GM19467 (cell line): ENCODE measurements at regions not wholly inside any gene's neighbourhood (a gene's known extent, or its start where the extent isn't known, plus 50 kb on each side); places are given as distances from the start of the nearest gene placed in this dataset.
"Not testable (repeated sequence)": the region's sequence is repeated elsewhere in the genome, so short reads cannot be mapped to it uniquely, and the experiment has no call there.

Experiments
- ATAC-seq: cut with Tn5 transposase; IDR thresholded peaks from one replicate; pipeline ENCODE4 v1.9.1; 2021; ENCODE audit warnings: mild to moderate bottlenecking, moderate library complexity; ENCODE audit not compliant: unreplicated experiment

DNA sequence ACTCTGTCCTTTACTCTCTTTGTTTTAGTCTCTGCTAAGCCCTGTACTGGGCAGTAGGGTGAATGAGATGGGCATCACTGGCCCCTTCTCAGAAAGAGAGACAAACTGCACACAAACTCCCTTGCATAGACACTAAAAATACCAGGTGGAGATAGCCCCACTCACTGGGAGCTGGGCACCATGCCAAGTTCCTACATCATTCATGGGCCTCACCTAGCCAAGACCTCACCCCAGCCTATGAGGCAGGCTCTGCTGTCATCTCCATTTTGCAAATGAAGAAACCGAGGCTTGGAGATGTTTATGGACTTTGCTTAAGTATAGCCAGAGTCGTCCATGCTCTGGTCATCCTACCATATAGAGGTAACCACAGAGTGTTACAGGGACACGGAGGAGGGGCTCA is 499.8 kb upstream of the CDH11 start:
- ATAC-seq, result no peak

DNA sequence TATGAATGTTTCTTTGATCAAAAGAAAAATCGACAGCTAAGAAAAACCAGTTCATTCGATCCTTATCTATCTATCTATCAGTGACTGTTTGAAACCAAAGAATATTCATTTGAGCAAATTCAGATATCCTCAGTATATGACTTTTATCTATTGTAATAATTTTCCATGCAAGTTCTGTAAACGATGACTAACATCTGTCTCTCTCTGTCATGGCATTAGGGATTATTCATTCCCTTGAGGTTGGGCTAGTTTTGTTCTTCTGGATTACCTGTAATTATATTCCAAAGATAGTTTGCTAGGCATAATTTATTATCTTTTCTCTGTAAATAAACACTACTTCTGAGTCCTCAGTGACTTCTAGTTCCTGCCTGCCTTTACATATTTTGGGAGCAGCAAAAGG is 497.7 kb upstream of the CDH11 start:
- ATAC-seq, result no peak

DNA sequence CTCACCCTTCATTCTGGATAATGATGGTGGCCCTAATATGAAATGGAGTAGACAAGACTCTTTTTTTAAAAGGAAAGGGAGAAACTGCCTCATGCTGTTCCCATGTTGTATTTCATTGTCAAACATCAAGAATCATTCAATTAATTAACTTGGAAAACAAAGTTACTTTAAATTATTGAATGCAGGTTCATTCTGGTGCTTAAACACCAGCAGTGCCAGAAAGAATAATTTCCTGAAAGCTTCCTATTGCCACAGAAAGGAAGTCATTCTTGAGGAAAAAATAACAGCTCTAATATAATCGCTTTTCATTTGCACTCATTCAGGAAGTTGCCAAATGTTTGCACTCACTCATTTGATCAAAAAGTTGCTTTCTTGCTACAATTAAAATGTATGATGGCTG is 497.1 kb upstream of the CDH11 start:
- ATAC-seq, result no peak

DNA sequence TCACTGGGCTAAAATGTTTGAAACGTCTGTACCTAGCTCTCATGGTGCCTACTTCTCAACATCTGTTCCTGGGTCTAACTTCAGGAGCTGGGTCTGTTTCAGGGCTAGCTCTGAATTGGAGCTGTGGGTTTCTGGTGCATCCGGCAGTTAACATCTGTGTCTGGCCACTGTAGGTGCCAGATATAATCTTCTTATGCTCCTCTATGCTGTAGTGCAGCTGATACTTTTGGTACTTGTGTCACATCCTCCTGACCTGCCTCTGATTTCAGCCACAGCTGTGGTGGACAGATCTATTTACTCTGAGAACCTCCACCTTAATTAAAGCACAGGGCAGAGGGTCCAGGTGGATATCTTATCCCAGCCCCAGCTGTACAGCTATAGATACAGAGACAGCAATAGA is 496.5 kb upstream of the CDH11 start:
- ATAC-seq, result no peak

DNA sequence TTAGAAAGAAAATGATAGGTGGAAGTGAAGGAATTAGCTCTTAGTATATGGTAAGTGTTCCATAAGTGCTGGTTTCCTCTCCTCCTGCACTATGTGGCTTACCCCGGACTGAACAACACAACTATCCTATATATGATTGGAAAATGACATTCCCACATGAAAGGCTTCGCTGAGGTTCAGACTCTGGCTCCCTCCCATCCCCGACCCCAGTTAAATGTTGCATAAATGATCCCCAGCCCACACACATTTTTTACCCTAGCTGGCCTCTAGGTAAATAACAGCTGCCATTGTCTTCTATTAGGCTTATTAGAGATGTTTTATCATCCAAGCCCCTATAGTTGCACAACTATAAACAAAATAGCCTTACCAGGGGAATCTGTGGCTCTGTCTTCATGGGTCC is 495.6 kb upstream of the CDH11 start:
- no peak for ATAC-seq

DNA sequence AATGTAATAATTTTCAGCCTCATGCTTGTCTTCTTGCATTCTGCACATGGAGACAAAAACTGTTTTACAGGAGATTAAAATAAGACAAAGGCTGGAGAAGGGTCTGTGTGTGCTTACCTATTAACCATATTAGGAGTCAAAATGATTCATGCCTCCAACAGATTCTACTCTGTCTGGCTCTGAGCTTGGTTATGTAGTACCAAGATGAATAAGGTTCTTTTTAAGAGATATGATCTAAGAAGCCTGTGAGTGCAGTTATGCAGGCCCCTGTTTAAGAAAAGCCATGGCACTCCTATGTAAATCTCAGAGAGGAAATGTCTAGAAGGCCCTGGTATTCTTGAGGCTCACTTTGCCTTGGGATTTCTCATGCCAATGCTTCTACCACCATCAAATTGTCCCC is 486.6 kb upstream of the CDH11 start:
- no peak for ATAC-seq

DNA sequence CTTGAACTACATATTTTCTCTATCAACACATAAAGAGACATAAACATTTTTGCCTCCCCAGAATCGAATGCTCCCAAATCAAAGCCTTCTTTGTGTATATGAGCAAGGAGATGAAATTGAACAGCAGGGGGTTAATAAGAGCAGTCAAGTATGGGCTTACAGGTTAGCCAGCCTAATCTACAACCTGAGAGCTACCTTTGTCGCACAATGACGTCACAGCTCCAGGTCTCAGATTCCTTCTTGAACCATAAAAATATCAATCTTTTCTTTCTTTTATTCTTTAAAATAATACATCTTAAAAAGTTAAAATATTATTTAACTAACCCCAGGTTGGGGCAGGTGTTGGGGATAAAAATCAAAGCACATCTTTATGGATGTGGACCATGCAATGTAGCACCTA is 482.9 kb upstream of the CDH11 start:
- no peak for ATAC-seq

DNA sequence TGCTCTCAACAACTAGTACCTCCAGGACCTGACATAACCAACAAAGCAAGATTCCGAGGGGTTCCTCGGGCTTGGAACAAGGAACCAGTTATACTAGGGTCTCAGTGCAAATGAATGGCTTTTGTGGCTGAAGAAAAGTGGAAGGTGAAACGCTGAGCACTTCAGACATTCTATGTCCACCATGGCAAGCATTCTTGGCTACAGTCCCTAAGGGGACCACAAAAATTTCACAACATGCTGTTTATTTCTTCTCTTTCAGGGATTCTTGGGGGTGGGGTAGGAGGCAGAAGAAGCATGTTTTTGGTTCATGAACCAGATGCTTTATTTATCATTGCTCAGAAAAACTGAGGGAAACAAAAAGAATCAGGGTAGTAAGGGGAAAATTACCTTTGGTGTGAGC is 479.9 kb upstream of the CDH11 start:
- no peak for ATAC-seq

DNA sequence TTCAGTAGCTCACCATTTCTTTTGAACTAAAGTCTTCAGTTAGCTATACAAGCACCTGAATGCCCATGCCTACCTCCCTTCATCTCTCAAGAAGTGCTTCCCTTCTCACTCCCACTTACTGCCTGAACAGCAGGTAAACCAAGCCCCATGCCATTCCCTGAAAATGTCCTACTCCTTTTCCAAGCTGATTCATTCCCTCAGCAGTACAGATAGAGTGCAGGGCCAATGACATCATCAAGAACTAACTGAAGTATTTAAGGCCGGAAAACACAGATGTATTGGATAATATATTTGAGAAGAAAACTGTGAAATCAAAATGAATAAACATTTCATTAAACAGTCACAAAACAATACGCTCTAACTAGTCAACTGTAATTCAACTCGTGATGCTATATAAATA is 478.8 kb upstream of the CDH11 start:
- ATAC-seq, result no peak

DNA sequence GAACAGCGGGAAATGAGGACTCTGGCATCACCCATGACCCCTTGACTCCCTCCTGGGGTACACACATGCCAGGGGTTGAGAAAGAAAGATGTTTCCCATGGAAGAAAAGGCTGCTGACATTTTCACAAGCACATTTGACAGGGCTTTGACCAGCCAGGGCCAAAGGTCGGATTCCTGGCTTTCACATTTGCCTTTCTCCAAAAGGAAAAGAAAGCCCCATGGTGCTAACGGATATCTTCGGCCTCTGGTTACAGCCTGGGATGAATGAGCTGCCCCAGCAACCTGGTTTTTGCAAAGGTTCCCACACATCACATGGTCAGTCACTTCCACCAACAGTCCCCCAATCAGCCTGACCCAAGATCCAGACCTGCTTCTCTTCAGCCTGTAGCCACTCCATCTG is 478.2 kb upstream of the CDH11 start:
- no peak for ATAC-seq

DNA sequence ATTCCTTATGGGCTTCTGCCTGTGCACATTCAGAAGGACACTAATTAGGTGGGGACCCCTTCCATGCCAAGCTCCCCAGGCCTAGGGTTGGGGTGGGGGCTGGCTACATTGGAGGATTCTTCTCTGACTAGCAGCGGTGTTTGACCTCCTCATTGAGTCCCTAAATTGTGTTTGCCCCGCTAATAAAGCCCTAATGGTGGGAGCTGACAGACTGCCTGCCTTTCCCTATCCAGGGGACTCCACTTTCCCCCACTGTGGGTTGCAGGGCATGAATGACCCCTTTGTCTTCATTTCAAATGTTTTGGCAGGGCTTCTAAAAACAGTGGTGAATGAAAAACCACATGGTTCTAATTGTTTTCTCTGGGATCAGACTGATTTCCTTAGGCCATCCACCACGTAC is 476.8 kb upstream of the CDH11 start:
- no peak for ATAC-seq

DNA sequence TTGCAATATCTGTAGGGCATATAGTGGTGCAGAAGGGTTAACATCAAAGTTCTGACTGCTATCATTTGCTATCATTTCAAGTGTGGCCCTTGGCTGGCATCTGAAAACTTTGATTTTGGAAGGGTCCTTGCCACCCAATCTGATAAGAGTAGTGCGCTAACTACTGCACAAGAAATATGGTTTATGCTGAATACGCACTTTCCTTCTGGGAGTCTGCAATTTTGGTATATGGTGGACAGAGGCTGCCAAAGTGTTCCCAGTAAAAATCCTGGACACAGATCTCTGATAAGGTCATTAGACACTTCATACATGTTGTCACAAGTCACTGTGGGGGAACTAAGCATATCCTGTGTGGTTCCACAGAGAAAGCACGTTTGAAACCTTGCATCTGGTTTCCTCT is 461.6 kb upstream of the CDH11 start:
- no peak for ATAC-seq

DNA sequence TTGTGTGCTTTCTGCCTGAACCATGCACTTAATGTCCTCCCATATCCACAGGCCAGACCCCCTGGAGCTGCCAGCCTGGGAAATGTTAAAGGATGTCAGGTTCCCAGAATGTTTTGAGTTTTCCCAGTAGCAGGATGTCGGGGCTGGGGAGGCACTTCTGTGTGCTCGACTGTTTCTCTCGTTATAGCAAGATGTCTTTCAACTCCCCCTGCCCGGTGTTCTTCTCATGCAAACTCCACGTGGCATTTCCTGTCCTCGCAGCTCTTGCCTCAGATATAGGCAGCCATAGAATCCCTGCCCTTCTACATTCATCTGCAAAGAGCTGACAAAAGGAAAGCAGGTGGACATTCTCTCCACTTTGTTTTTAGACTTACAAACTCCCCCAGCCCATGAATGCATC is 457.2 kb upstream of the CDH11 start:
- ATAC-seq, result no peak

DNA sequence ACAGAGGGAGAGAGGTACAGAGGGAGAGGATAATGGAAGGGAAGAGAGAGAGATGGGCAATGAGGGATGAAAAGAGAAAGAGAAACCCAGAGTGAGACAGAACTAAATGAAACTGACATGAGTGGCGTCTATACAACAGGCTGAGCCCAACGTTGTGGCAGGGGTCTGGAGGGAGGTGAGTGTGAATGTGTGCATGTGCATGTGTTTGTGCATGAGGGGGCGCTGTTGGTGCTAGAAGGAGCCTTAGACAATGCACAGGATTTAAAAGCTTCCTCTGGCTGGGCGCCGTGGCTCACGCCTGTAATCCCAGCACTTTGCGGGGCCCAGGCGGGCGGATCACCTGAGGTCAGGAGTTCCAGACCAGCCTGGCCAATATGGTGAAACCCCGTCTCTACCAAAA is 454.8 kb upstream of the CDH11 start:
- ATAC-seq, result no peak

DNA sequence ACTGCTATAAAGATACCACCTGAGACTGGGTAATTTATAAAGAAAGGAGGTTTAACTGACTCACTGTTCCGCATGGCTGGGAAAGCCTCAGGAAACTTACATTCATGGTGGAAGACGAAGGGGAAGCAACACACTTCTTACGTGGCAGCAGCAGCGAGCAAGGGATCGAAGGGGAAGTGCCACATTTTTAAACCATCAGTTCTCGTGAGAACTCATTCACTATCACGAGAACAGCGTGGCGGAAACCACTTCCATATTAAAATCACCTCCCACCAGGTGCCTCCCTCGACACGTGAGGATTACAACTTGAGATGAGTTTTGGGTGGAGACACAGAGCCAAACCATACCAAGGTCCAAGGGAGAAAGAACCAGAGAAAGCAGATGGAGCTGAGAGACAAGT is 454.3 kb upstream of the CDH11 start:
- no peak for ATAC-seq

DNA sequence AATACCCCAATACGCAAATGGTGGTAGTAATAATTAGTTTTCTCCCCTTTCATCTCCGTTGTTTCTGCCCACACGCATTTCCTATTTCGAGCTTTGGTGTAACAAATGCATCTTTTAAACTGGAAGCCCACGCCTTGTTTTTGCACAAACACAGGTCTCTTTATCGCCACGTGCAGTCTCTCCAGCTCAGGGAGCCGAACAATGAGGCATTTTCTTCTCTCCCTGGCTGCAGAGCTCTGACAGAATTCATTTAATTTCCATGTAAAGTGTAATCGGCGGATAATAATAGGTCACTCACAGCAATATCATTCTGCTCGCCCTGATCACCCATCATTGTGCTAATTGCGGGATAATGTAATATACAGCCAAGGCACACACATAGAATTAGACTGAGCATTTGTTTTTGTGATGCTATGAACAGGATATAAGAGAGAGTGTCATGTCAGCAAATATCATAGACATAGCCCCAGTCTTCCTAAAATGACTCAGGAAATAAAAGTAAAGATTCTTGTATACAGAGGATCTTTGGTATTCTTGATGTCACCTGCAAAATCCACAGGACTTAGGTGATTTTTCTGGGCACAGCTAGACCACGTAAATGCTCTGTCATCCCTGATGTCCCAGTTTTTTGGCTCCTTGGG is 452.6 kb upstream of the CDH11 start:
- no peak for ATAC-seq

DNA sequence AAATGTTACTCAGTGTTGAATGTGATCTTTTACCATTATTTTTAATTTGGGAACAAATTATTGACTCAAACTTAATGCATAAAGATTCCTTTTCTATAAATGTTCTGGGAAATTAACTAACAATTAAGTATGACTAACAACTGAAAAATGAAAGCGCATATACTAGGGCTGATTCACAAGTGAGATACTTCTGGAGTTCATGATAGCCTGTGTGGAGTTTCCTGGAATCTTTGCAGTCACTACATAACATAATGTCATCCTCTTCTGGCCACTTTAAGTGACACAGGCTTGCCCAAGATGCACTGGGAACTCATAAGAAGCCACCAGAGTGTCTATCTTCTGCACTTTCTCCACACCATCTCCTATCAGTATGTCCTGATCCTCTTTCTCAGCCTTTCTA is 450.3 kb upstream of the CDH11 start:
- no peak for ATAC-seq

DNA sequence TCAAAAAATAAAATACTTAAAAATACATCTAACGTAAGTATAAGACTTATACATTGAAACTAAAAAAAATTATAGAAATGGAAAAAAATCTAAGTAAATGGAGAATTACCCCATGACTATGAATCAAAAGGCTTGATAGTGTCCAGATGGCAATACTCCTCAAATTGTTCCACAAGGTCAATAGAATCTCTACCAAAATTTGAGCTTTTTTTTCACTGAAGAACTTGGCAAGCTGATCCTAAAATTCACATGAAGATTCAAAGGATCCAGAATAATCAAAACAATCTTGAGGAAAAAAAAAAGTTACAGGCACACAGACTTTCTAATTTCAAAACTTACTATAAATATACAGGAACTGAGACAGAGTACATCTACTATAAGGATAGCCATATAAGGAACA is 448.4 kb upstream of the CDH11 start:
- no peak for ATAC-seq

DNA sequence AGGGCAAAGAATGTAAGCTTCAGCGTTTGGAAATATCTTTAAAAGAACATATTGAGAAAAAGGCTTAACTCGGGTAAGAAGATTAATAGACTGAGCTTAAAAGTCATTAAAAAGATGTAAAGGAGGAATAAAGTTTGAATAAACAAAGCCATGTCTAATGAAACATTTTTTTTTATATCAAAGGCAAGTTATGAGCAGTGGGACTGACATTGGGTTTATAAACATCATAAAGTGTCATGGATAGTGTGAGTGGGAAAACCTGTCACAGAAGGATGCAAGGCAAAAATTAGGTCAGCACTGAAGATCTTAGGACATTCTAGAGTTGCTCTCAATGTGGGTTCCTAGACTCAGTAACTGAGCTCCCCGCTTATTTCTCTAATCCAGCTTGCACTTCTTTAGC is 438.0 kb upstream of the CDH11 start:
- ATAC-seq, result no peak

DNA sequence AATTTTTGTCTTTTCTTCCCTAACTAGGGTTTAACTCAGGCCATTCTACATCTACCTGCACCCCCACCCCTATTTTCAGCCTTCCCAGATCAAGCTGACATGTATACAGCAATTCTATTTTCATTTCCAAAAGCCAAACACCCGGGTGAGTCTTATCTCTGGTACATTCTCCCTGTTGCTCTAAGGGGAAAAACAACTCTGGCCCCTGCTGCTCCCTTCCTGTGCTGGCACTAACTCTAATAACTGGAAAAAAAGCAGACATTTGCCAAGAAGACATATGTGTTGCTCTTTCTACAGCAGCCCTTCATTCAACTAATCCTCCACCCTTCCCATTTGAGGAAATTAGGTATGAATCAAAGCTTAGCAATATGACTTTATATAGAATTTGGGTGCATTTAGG is 427.8 kb upstream of the CDH11 start:
- not testable (repeated sequence) for ATAC-seq

DNA sequence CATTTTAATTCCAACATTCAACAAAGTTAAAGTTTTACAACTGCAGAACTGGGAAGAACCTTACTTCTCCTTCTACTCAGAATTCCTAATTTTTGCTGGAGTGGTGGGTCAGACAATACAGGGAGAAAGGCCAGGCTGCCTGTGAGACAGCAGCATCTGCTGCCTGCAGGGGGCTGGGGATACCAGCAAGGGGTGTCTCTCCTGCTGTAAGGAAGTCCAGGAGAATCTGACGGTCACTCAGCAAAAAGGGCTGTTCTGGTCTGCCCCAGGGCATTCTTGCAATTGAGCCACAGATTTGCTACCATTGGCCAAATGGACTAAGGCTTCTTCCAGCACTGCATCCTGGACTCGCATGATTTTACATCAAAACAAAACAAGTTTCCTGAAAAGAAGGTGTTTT is 426.6 kb upstream of the CDH11 start:
- no peak for ATAC-seq

DNA sequence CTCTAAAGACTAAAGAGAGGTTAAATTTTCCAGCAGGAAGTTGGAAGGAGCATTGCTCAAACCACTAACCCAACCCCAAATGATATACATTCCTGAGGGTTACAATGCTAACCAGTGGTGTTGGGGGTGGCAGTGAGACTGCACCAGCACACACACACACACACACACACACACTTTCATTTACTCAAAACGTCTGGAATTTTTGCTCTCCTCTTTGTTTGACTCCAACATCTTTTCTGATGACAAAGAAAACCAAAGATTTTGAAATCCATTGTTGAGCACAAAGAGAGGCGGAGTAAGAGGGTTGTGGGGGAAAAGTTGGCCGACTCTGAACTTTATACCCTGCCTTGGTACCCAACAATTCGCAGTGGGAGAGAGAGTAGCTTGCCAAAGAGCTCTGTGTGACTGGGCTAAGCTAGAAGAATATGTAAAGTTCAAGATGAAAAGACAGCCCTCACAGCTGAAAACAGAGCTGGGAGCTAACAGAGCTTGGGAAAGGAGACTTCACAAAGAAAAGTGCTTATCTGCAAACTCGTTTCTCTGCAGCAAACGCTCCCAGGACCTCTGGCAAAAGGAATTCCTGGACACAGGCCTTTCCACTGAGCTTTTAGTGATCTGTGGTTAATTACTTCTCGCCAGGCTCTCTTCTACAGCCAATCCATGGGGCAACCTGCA is 426.0 kb upstream of the CDH11 start:
- ATAC-seq, result no peak

DNA sequence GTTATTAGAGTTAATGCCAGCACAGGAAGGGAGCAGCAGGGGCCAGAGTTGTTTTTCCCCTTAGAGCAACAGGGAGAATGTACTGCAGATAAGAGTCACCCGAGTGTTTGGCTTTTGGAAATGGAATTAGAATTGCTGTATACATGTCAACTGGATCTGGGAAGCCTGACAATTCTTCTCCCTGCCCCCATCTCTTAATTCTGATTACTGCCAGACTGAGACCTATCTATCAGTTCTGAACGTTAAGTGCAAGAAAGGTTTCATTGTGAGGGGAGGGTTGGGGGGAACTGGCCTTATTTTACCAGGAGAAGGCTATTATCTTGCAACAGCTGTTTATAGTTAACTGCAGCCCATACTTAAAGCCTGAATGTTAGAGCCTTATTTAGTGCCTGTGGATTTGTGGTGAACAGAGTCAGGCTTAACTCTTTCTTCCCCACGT is 424.5 kb upstream of the CDH11 start:
- ATAC-seq, result no peak
